Naive B cell (primary cell): ENCODE measurements at regions not wholly inside any gene's neighbourhood (a gene's known extent, or its start where the extent isn't known, plus 50 kb on each side); places are given as distances from the start of the nearest gene placed in this dataset.
A peak's percentile ranks its signal among the peaks of the same experiment; 100 is the strongest.
"Not testable (repeated sequence)": the region's sequence is repeated elsewhere in the genome, so short reads cannot be mapped to it uniquely, and the experiment has no call there.

Source experiments
- ATAC-seq, 2 donors: fragments of 150-1000 bp; cut with Tn5 transposase; 2 replicates each; pipeline ENCODE4 v1.10.0; 2021; ENCODE audit warnings: low read depth in 2 of 2, mild to moderate bottlenecking in 2 of 2, moderate library complexity in 2 of 2
- DNase-seq: peaks from one replicate; pipeline ENCODE4 v3.0.0; 2022
- H3K27ac Mint-ChIP-seq, 6 donors: one replicate each; pipeline ENCODE4 v1.8.0; 2020 to 2022; ENCODE audit warnings: mild to moderate bottlenecking in 6 of 6, mixed read lengths in 6 of 6, moderate library complexity in 5 of 6, inconsistent platforms in 2 of 6
- H3K27me3 Mint-ChIP-seq, 3 donors: one replicate each; pipeline ENCODE4 v1.8.0; 2021 to 2022; ENCODE audit warnings: mixed read lengths in 3 of 3, mild to moderate bottlenecking in 1 of 3
- H3K36me3 Mint-ChIP-seq, 2 donors: one replicate each; pipeline ENCODE4 v1.8.0; 2020 to 2022; ENCODE audit warnings: mixed read lengths in 2 of 2, inconsistent platforms in 1 of 2, mild to moderate bottlenecking in 1 of 2
- H3K4me1 Mint-ChIP-seq, 3 donors: one replicate each; pipeline ENCODE4 v1.8.0; 2020 to 2022; ENCODE audit warnings: mixed read lengths in 3 of 3, inconsistent platforms in 1 of 3, mild to moderate bottlenecking in 1 of 3, moderate library complexity in 1 of 3
- H3K4me3 Mint-ChIP-seq, 8 donors: one replicate each; pipeline ENCODE4 v1.8.0; 2020 to 2022; ENCODE audit warnings: mild to moderate bottlenecking in 8 of 8, mixed read lengths in 8 of 8, moderate library complexity in 8 of 8, inconsistent platforms in 2 of 8
- H3K9me3 Mint-ChIP-seq, 7 donors: one replicate each; pipeline ENCODE4 v1.8.0; 2020 to 2022; ENCODE audit warnings: mixed read lengths in 7 of 7, mild to moderate bottlenecking in 5 of 7, inconsistent platforms in 2 of 7, moderate library complexity in 1 of 7

DNA sequence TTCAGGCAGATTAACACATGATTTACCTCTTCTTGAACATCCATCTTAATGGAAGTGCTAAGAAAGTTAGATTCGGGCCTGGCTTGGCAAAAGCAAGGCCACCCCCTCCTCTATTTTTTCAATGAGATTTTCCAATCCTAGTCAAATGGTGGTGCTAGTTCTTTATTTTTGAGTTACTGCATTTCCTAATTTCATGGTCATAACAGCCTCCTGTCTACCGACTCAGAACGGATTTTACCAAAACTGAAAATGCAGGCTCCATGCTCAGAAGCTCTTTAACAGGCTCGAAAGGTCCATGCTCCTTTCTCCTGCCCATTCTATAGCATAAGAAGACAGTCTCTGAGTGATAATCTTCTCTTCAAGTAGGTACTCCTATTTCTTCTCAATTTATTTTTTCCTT is 117.2 kb upstream of the ESR1 start:
- ATAC-seq (peak; percentile 32 to 46), DNase-seq (peak; percentile 7)
- Mint-ChIP-seq H3K4me3 (peak overlapping the region in 7 of 8 donors; percentile 54 to 75 (median 62)), H3K4me1 (peaks cover 4 to 22% (median 20%) of the 10 kb centered on the region in 3 donors), H3K27ac (peak overlapping the region; percentile 9 to 86 (median 72)), H3K9me3 (no peaks in the 10 kb centered on the region), H3K36me3 (no peaks in the 10 kb centered on the region), H3K27me3 (no peaks in the 10 kb centered on the region)

- Mint-ChIP-seq H3K36me3 (no peaks in the 10 kb centered on the region), H3K27me3 (no peaks in the 10 kb centered on the region), H3K27ac (peak overlapping the region; percentile 45 to 86 (median 74)), H3K9me3 (no peaks in the 10 kb centered on the region), H3K4me1 (peaks cover 4 to 22% (median 20%) of the 10 kb centered on the region in 3 donors), H3K4me3 (peak overlapping the region in 7 of 8 donors; percentile 54 to 75 (median 62))
- peak; percentile 39 for DNase-seq
- peak; percentile 91 to 93 for ATAC-seq
These were observed 116.5 kb upstream of the ESR1 start for GRCh38 chr6:151690768-151691562.

GRCh38 chr6:151692216-151692615 is 115.3 kb upstream of the ESR1 start:
- Mint-ChIP-seq H3K36me3 (no peaks in the 10 kb centered on the region), H3K9me3 (no peaks in the 10 kb centered on the region), H3K27me3 (no peaks in the 10 kb centered on the region), H3K4me1 (peaks cover 4 to 22% (median 20%) of the 10 kb centered on the region in 3 donors), H3K27ac (peak overlapping the region; percentile 6 to 70 (median 34)), H3K4me3 (peak overlapping the region in 2 of 8 donors; percentile 25 to 52)
- DNase-seq: no peak
- no peak for ATAC-seq

- no peak overlapping the region for H3K27ac Mint-ChIP-seq
- no peak for ATAC-seq
- H3K9me3 Mint-ChIP-seq: peaks cover 0 to under 1% (median 0%) of the 10 kb centered on the region in 7 donors
- no peaks in the 10 kb centered on the region for H3K27me3 Mint-ChIP-seq
- no peaks in the 10 kb centered on the region for H3K36me3 Mint-ChIP-seq
- H3K4me3 Mint-ChIP-seq: no peak overlapping the region
- peaks cover 4 to 22% (median 20%) of the 10 kb centered on the region in 3 donors for H3K4me1 Mint-ChIP-seq
- no peak for DNase-seq
These were observed 114.1 kb upstream of the ESR1 start for GRCh38 chr6:151693366-151693765.

GRCh38 chr6:151695156-151695555 is 112.3 kb upstream of the ESR1 start:
- DNase-seq: no peak
- peaks cover 4 to 18% (median 18%) of the 10 kb centered on the region in 3 donors for H3K4me1 Mint-ChIP-seq
- ATAC-seq: no peak
- H3K27me3 Mint-ChIP-seq: no peaks in the 10 kb centered on the region
- peaks cover 0 to 2% (median 0%) of the 10 kb centered on the region in 7 donors for H3K9me3 Mint-ChIP-seq
- no peaks in the 10 kb centered on the region for H3K36me3 Mint-ChIP-seq
- H3K27ac Mint-ChIP-seq: no peak overlapping the region
- no peak overlapping the region for H3K4me3 Mint-ChIP-seq

GRCh38 chr6:151696302-151696701 is 111.2 kb upstream of the ESR1 start:
- not testable (repeated sequence) for ATAC-seq, H3K4me1 Mint-ChIP-seq, H3K9me3 Mint-ChIP-seq, H3K27me3 Mint-ChIP-seq, DNase-seq, H3K4me3 Mint-ChIP-seq, H3K27ac Mint-ChIP-seq, H3K36me3 Mint-ChIP-seq

DNA sequence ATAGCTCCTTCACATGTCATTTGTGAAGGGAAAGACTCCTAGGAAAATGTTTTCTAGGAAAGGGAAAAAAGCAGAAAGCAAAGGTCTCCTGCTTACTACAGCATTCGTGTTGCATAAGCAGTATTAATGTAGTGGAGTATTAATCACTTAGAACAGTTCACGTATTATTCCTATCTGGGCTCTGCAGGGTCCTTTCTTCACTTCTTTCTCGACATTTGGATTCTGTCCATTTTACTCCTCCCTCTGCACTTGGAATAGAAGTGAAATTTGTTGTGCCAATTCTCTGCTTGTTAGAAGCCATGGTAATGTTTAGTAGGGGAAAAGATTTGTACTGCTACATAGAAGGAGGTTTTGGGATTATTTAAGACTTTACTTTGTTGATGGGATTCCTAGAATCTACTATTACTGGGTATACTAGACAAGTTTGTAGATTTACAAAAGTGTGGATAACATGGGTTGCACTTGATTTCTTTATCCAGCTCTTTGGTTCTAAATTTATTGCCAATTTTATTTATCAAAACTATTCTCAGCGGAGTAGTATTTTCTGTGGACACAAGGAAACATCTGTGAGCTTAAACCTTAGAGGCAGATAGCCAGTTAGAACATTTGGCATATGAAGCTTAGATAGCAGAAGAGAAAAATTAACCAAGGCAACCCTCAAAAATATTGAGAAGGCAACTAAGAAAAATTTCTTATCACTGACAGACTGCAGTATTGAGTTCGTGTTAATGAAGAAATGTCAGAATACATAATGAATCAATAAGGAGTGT is 108.4 kb upstream of the ESR1 start:
- no peaks in the 10 kb centered on the region for H3K27me3 Mint-ChIP-seq
- H3K9me3 Mint-ChIP-seq: peaks cover 0 to 2% (median 0%) of the 10 kb centered on the region in 7 donors
- H3K36me3 Mint-ChIP-seq: no peaks in the 10 kb centered on the region
- peaks cover 3 to 23% (median 9%) of the 10 kb centered on the region in 3 donors for H3K4me1 Mint-ChIP-seq
- ATAC-seq: no peak
- no peak overlapping the region for H3K4me3 Mint-ChIP-seq
- DNase-seq: no peak
- peak overlapping the region in 1 of 6 donors; percentile 54 for H3K27ac Mint-ChIP-seq

- H3K27ac Mint-ChIP-seq: no peak overlapping the region
- H3K4me3 Mint-ChIP-seq: no peak overlapping the region
- ATAC-seq (no peak), DNase-seq (no peak)
- peaks cover 0 to 2% (median 0%) of the 10 kb centered on the region in 7 donors for H3K9me3 Mint-ChIP-seq
- peaks cover 3 to 23% (median 9%) of the 10 kb centered on the region in 3 donors for H3K4me1 Mint-ChIP-seq
- no peaks in the 10 kb centered on the region for H3K36me3 Mint-ChIP-seq
- no peaks in the 10 kb centered on the region for H3K27me3 Mint-ChIP-seq
These were observed 107.8 kb upstream of the ESR1 start for GRCh38 chr6:151699719-151700118.

GRCh38 chr6:151701911-151702562 is 105.4 kb upstream of the ESR1 start:
- no peaks in the 10 kb centered on the region for H3K27me3 Mint-ChIP-seq

DNA sequence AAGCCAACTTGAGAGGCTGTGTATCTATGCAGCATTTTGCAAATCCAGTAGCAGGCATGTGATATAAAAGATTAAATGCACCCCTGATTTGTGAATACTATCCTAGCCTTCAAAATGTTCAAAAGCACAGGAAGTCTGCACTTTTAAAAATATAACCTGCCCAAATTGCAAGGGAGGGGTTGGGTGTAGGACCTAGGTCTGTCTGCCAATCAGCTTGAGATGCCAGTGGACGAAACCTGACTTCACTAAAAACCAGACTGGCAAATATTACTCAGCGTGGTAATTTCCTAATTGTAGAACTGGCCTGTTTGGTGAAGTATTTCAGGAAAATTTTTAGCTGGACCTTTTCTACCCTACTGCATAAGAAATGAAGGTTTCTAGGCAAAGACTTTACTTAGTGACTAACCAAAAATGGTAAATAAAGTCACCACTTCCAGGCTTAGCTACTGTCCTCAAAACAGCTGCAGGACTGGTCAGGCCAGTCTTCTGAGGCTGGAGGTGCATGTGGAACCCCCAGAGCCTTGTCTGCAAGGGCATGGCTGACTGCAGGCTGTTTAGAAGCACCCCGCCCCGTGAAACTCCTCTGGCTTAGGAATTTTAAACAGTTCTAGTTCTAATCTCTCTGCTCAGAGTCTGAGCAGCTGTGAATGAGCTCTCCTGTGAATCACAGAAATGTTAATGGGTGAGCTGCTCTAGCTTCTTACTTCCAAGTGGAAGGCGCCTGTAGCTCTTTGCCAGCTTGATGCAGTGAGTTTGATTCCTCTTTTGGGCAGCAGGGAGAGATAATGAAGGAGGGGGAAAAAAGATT is 104.4 kb upstream of the ESR1 start:
- no peak for DNase-seq
- peaks cover 3 to 23% (median 9%) of the 10 kb centered on the region in 3 donors for H3K4me1 Mint-ChIP-seq
- H3K36me3 Mint-ChIP-seq: no peaks in the 10 kb centered on the region
- peaks cover 0 to 2% (median 0%) of the 10 kb centered on the region in 7 donors for H3K9me3 Mint-ChIP-seq
- peak overlapping the region in 3 of 8 donors; percentile 20 to 29 (median 25) for H3K4me3 Mint-ChIP-seq
- peak overlapping the region in 2 of 6 donors; percentile 35 to 42 for H3K27ac Mint-ChIP-seq
- H3K27me3 Mint-ChIP-seq: no peaks in the 10 kb centered on the region
- no peak for ATAC-seq

More at GRCh38 chr6:151701911-151702562, 105.4 kb upstream of the ESR1 start:
- no peak for DNase-seq
- ATAC-seq: peak; percentile 77 to 85
- H3K36me3 Mint-ChIP-seq: no peaks in the 10 kb centered on the region
- peak overlapping the region in 3 of 8 donors; percentile 17 to 68 (median 36) for H3K4me3 Mint-ChIP-seq
- H3K4me1 Mint-ChIP-seq: peaks cover 3 to 23% (median 9%) of the 10 kb centered on the region in 3 donors
- peak overlapping the region in 5 of 6 donors; percentile 30 to 60 (median 35) for H3K27ac Mint-ChIP-seq
- H3K9me3 Mint-ChIP-seq: peaks cover 0 to 2% (median 0%) of the 10 kb centered on the region in 7 donors

DNA sequence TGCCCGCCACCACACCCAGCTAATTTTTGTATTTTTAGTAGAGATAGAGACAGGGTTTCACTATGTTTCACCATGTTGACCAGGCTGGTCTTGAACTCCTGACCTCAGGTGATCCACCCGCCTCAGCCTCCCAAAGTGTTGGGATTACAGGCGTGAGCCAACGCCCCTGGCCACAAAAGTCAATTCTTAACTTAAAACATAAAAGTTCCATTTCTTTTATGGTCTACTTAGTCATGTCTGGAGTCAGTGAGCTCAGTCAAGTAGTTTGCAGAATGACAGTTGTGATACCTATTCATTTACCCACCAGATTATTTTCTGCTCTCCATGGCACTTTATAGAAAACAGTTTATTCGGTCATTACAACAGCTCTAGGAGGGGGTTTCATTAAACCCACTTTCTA is 103.1 kb upstream of the ESR1 start:
- no peak for DNase-seq
- no peaks in the 10 kb centered on the region for H3K9me3 Mint-ChIP-seq
- ATAC-seq: no peak
- H3K4me1 Mint-ChIP-seq: peaks cover 3 to 23% (median 9%) of the 10 kb centered on the region in 3 donors
- H3K27ac Mint-ChIP-seq: no peak overlapping the region
- no peaks in the 10 kb centered on the region for H3K36me3 Mint-ChIP-seq
- H3K27me3 Mint-ChIP-seq: no peaks in the 10 kb centered on the region
- no peak overlapping the region for H3K4me3 Mint-ChIP-seq

GRCh38 chr6:151705993-151706733 is 101.3 kb upstream of the ESR1 start:
- ATAC-seq (no peak), DNase-seq (no peak)
- peaks cover 0 to 1% (median 0%) of the 10 kb centered on the region in 7 donors for H3K9me3 Mint-ChIP-seq
- H3K4me1 Mint-ChIP-seq: peaks cover 3 to 23% (median 9%) of the 10 kb centered on the region in 3 donors
- H3K36me3 Mint-ChIP-seq: no peaks in the 10 kb centered on the region
- H3K27me3 Mint-ChIP-seq: no peaks in the 10 kb centered on the region
- H3K4me3 Mint-ChIP-seq: no peak overlapping the region
- H3K27ac Mint-ChIP-seq: no peak overlapping the region
